Heart left ventricle (tissue), 16 donors: ENCODE measurements at regions not wholly inside any gene's neighbourhood (a gene's known extent, or its start where the extent isn't known, plus 50 kb on each side); places are given as distances from the start of the nearest gene placed in this dataset.
A peak's percentile ranks its signal among the peaks of the same experiment; 100 is the strongest.

Source experiments
- ATAC-seq, 4 donors: fragments of 200-7000 bp; cut with Tn5 transposase; one replicate each; pipeline ENCODE4 v1.9.1; 2020 to 2022; ENCODE audit warnings: moderate library complexity in 4 of 4, mild to moderate bottlenecking in 3 of 4, moderate number of reproducible peaks in 1 of 4
- DNase-seq, 5 donors: peaks; one replicate each; pipeline ENCODE4 v3.0.0-alpha.2; 2020
- H3K27ac ChIP-seq, 12 donors: fragments of 200-600 bp; sonication (generic) in 4 of 12; one replicate each; pipeline versions ENCODE4 v1.5.0 to v1.8.0; 2016 to 2022; ENCODE audit warnings: mild to moderate bottlenecking in 2 of 12
- H3K27me3 ChIP-seq, 9 donors: fragments of 200-600 bp; sonication (generic) in 2 of 9; one replicate each; pipeline versions ENCODE4 v1.5.1 to v1.8.0; 2016 to 2022; ENCODE audit warnings: mild to moderate bottlenecking in 3 of 9
- H3K36me3 ChIP-seq, 9 donors: fragments of 200-600 bp; sonication (generic) in 2 of 9; one replicate each; pipeline versions ENCODE4 v1.5.0 to v1.8.0; 2018 to 2022; ENCODE audit warnings: mild to moderate bottlenecking in 2 of 9
- H3K4me1 ChIP-seq, 12 donors: fragments of 200-600 bp; sonication (generic) in 4 of 12; one replicate each; pipeline versions ENCODE4 v1.5.0 to v1.8.0; 2016 to 2022; ENCODE audit warnings: mild to moderate bottlenecking in 3 of 12
- H3K4me3 ChIP-seq, 12 donors: fragments of 200-600 bp; sonication (generic) in 4 of 12; one replicate each; pipeline versions ENCODE4 v1.5.0 to v1.8.0; 2017 to 2022; ENCODE audit warnings: mild to moderate bottlenecking in 9 of 12, moderate library complexity in 4 of 12
- H3K9me3 ChIP-seq, 12 donors: fragments of 200-600 bp; sonication (generic) in 4 of 12; one replicate each; pipeline versions ENCODE4 v1.5.0 to v1.8.0; 2016 to 2022; ENCODE audit warnings: mild to moderate bottlenecking in 1 of 12
- POLR2A ChIP-seq, 2 donors: fragments of 450-650 bp; IDR thresholded peaks; one replicate each; pipeline ENCODE4 v1.6.1; 2017; ENCODE audit warnings: antibody characterized with exemption in 2 of 2, mild to moderate bottlenecking in 2 of 2, moderate library complexity in 2 of 2
- WGBS, 4 donors: extraction: QIAGEN DNeasy Blood & Tissue Kit in 2 of 4; methylation state at CpG; one replicate each; pipeline versions ENCODE4 v1.1.5 to v1.1.7; 2013 to 2018; 5-methylcytosine and 5-hydroxymethylcytosine counted together
- intact Hi-C, 10 donors: fragments of 100-400 bp; cut with DNase I; formaldehyde crosslinking; loops; one replicate each; pipeline versions ENCODE4 v1.11.1 to v1.14.2; 2022
- TF ChIP-seq, protein P1 (sequence below), 12 donors: fragments of 200-600 bp; sonication (generic) in 4 of 12; IDR thresholded peaks; one replicate each; pipeline versions ENCODE4 v1.5.0 to v1.8.0; 2018 to 2022; ENCODE audit warnings: antibody characterized with exemption in 12 of 12, mild to moderate bottlenecking in 5 of 12
- donor health status: ischemic (EF 13 %, LVEDD 7.1; RV severe dilation, severe dysfunction).
- donor health status: healthy with polysubstance abuse.
- donor health status: DM: no; HTN: yes; CAD: no.
- donor health status: DM: no; HTN: no; CAD: no.
- donor health status: ischemic (EF 25% LVEDD 6.9; RV normal size, moderate dysfunction).
- donor health status: ischemic (EF 25% LVEDD 5.7; RV mildly dilated, moderate dysfunction).
- donor health status: healthy.
- donor health status: DM: yes; HTN: yes; CAD: no.
- donor health status: ischemic (EF 35%, LVEDD 5.7; RV mildly dilated, moderate dysfunction).
- donor health status: nonischemic (EF 11% LVEDD 7.7; RV severe dilation, severe dysfunction).
- donor health status: DM: yes; HTN: yes; CAD: no.
- donor health status: PGD.
- donor health status: ischemic (EF 29% LVEDD 5.4; RV normal size, mild dysfunction).
- donor health status: nonischemic (EF 23%, LVEDD 6.1; RV moderate dilation, normal function).

DNA sequence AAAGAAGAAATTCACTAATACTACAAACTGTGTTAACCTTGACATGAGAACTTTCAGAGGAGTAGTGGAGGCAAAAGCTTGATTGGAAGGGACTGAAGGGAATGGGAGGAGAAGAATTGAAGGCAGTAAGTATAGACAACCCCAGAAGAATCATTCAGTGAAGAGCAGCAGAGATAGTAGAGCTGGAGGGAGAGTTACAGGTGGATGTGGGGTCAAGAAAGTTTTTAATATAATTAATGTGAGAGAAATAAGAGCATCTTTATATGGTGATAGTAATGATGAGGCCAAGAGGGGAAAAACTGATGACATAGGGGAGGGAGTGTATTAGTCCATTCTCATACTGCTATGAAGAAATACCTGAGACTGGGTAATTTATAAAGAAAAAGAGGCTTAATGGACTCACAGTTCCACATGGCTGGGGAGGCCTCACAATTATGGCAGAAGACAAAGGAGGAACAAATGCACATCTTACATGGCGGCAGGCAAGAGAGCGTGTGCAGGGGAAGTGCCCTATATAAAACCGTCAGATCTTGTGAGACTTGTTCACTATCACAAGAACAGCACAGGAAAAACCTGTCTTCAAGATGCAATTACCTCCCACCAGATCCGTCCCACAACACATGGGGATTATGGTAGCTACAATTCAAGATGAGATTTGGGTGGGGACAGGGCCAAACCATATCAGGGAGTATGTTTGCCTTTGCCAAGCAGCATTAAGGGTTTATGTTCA, 88.3 kb upstream of the PIK3CG start:
- ATAC-seq: no peak
- no peaks in the 10 kb centered on the region for H3K27me3 ChIP-seq
- intact Hi-C loops: no loop called here
- no peaks in the 10 kb centered on the region for H3K36me3 ChIP-seq
- 85 to 94% (median 90%) methylated on average over 4 of the region's 4 CpGs for WGBS, 4 donors
- H3K9me3 ChIP-seq: no peaks in the 10 kb centered on the region
- no peak overlapping the region for H3K27ac ChIP-seq
- no peak overlapping the region for H3K4me3 ChIP-seq
- peaks cover 0 to 3% (median 0%) of the 10 kb centered on the region in 12 donors for H3K4me1 ChIP-seq
- no peak for TF ChIP-seq POLR2A (IDR thresholded peaks at IDR 0.05)
- TF ChIP-seq, protein P1, sequence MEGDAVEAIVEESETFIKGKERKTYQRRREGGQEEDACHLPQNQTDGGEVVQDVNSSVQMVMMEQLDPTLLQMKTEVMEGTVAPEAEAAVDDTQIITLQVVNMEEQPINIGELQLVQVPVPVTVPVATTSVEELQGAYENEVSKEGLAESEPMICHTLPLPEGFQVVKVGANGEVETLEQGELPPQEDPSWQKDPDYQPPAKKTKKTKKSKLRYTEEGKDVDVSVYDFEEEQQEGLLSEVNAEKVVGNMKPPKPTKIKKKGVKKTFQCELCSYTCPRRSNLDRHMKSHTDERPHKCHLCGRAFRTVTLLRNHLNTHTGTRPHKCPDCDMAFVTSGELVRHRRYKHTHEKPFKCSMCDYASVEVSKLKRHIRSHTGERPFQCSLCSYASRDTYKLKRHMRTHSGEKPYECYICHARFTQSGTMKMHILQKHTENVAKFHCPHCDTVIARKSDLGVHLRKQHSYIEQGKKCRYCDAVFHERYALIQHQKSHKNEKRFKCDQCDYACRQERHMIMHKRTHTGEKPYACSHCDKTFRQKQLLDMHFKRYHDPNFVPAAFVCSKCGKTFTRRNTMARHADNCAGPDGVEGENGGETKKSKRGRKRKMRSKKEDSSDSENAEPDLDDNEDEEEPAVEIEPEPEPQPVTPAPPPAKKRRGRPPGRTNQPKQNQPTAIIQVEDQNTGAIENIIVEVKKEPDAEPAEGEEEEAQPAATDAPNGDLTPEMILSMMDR (IDR thresholded peaks at IDR 0.05): no peak
- no peak for DNase-seq

GRCh38 chr7:106777674-106778299, 87.3 kb upstream of the PIK3CG start:
- Histone ChIP-seq H3K36me3 (no peaks in the 10 kb centered on the region), H3K4me3 (no peak overlapping the region), H3K27me3 (no peaks in the 10 kb centered on the region), H3K9me3 (no peaks in the 10 kb centered on the region), H3K27ac (no peak overlapping the region), H3K4me1 (peaks cover 0 to 3% (median 0%) of the 10 kb centered on the region in 12 donors)
- intact Hi-C loops: no loop called here
- ATAC-seq (no peak), DNase-seq (no peak)
- WGBS, 4 donors: 64 to 72% (median 69%) methylated on average over 7 of the region's 7 CpGs
- no peak for TF ChIP-seq POLR2A (IDR thresholded peaks at IDR 0.05)
- TF ChIP-seq, protein P1 (IDR thresholded peaks at IDR 0.05): no peak

GRCh38 chr7:106778656-106779250, 86.3 kb upstream of the PIK3CG start:
- intact Hi-C loops: no loop called here
- WGBS, 4 donors: 78 to 85% (median 82%) methylated on average over 2 of the region's 2 CpGs
- H3K9me3 ChIP-seq: no peaks in the 10 kb centered on the region
- ATAC-seq (no peak), DNase-seq (no peak)
- no peaks in the 10 kb centered on the region for H3K27me3 ChIP-seq
- H3K36me3 ChIP-seq: no peaks in the 10 kb centered on the region
- no peak overlapping the region for H3K4me3 ChIP-seq
- TF ChIP-seq POLR2A (IDR thresholded peaks at IDR 0.05): no peak
- TF ChIP-seq, protein P1 (IDR thresholded peaks at IDR 0.05): no peak
- H3K27ac ChIP-seq: no peak overlapping the region
- H3K4me1 ChIP-seq: peaks cover 0 to 3% (median 0%) of the 10 kb centered on the region in 12 donors

- H3K27ac ChIP-seq: no peak overlapping the region
- DNase-seq (no peak), ATAC-seq (peak in 1 of 4 donors; percentile 54)
- peaks cover 0 to 3% (median 0%) of the 10 kb centered on the region in 12 donors for H3K4me1 ChIP-seq
- no peak for TF ChIP-seq POLR2A (IDR thresholded peaks at IDR 0.05)
- TF ChIP-seq, protein P1 (IDR thresholded peaks at IDR 0.05): no peak
- H3K9me3 ChIP-seq: no peaks in the 10 kb centered on the region
- 86 to 100% (median 89%) methylated on average over 3 to 4 of the region's 4 CpGs for WGBS, 4 donors
- intact Hi-C loops: no loop called here
- no peaks in the 10 kb centered on the region for H3K27me3 ChIP-seq
- no peak overlapping the region for H3K4me3 ChIP-seq
- H3K36me3 ChIP-seq: no peaks in the 10 kb centered on the region
Measured at GRCh38 chr7:106779877-106780276, 85.2 kb upstream of the PIK3CG start.
